OCI-LY1 (cell line): ENCODE measurements at regions not wholly inside any gene's neighbourhood (a gene's known extent, or its start where the extent isn't known, plus 50 kb on each side); places are given as distances from the start of the nearest gene placed in this dataset.

ENCODE experiments used
- H2AFZ ChIP-seq: fragments of 200-600 bp; sonication (generic), shearing (Covaris generic); 2 replicates; pipeline ENCODE4 v1.6.0; 2014; ENCODE audit warnings: antibody characterized with exemption, mild to moderate bottlenecking, low read length
- H3F3A ChIP-seq: fragments of 200-600 bp; sonication (generic), shearing (Covaris generic); 2 replicates; pipeline ENCODE4 v1.6.0; 2014; ENCODE audit warnings: mild to moderate bottlenecking, antibody characterized with exemption, low read length, moderate library complexity; ENCODE audit not compliant: insufficient read depth
- H3K27ac ChIP-seq: fragments of 200-600 bp; sonication (generic); 2 replicates; pipeline ENCODE4 v1.5.1; 2014; ENCODE audit warnings: low read length, mixed run types, mild to moderate bottlenecking, low read depth; ENCODE audit not compliant: poor library complexity, severe bottlenecking
- H3K27me3 ChIP-seq: fragments of 200-600 bp; sonication (generic); 2 replicates; pipeline ENCODE4 v1.6.0; 2014; ENCODE audit warnings: antibody characterized with exemption, mild to moderate bottlenecking, low read length, moderate library complexity; ENCODE audit not compliant: insufficient read depth
- H3K36me3 ChIP-seq: fragments of 200-600 bp; sonication (generic); 2 replicates; pipeline ENCODE4 v1.6.1; 2014; ENCODE audit warnings: mild to moderate bottlenecking, antibody characterized with exemption, low read length, moderate library complexity, mixed read lengths; ENCODE audit not compliant: insufficient read depth
- H3K4me1 ChIP-seq: fragments of 200-600 bp; sonication (generic); 2 replicates; pipeline ENCODE4 v1.5.1; 2014; ENCODE audit warnings: mild to moderate bottlenecking, low read length, moderate library complexity; ENCODE audit not compliant: insufficient read depth, severe bottlenecking
- H3K4me2 ChIP-seq: fragments of 200-600 bp; sonication (generic), shearing (Covaris generic); 2 replicates; pipeline ENCODE4 v1.6.1; 2014; ENCODE audit warnings: low read length
- H3K4me3 ChIP-seq: fragments of 200-600 bp; sonication (generic); 2 replicates; pipeline ENCODE4 v1.5.1; 2014; ENCODE audit warnings: low read length, low read depth, mild to moderate bottlenecking, mixed read lengths; ENCODE audit not compliant: poor library complexity, severe bottlenecking
- H3K79me2 ChIP-seq: fragments of 200-600 bp; shearing (Covaris generic); 2 replicates; pipeline ENCODE4 v1.6.1; 2016; ENCODE audit warnings: mixed run types, low read length, mixed read lengths; ENCODE audit not compliant: insufficient read depth
- H3K9ac ChIP-seq: fragments of 200-600 bp; sonication (generic), shearing (Covaris generic); 2 replicates; pipeline ENCODE4 v1.6.1; 2014; ENCODE audit warnings: mild to moderate bottlenecking, low read length, mixed read lengths
- H3K9me2 ChIP-seq: fragments of 200-600 bp; sonication (generic), shearing (Covaris generic); 2 replicates; pipeline ENCODE4 v1.6.1; 2014; ENCODE audit warnings: low read depth, mild to moderate bottlenecking, low read length, mixed read lengths
- H3K9me3 ChIP-seq: fragments of 200-600 bp; shearing (Covaris generic); 2 replicates; pipeline ENCODE4 v1.6.1; 2014; ENCODE audit warnings: low read length, mixed read lengths
- H4K20me1 ChIP-seq: fragments of 200-600 bp; sonication (generic), shearing (Covaris generic); 2 replicates; pipeline ENCODE4 v1.6.0; 2016; ENCODE audit warnings: mild to moderate bottlenecking, low read length; ENCODE audit not compliant: insufficient read depth
- CTCF ChIP-seq: fragments of 200-600 bp; sonication (generic), shearing (Covaris generic); IDR thresholded peaks from 2 replicates; pipeline ENCODE4 v1.5.1; 2017; ENCODE audit warnings: mild to moderate bottlenecking, antibody characterized with exemption, low read length, moderate library complexity, mixed read lengths
- EZH2 ChIP-seq: fragments of 200-600 bp; sonication (generic), shearing (Covaris generic); IDR thresholded peaks from 2 replicates; pipeline ENCODE4 v1.8.0; 2017; ENCODE audit warnings: borderline replicate concordance, mixed run types, mild to moderate bottlenecking, antibody characterized with exemption, low read length, moderate library complexity, mixed read lengths

GRCh38 chr7:15845461-15845860, 159.0 kb upstream of the MEOX2 start:
- Histone ChIP-seq H3K4me1 (no peaks in the 10 kb centered on the region), H4K20me1 (no peaks in the 10 kb centered on the region), H3K36me3 (no peaks in the 10 kb centered on the region), H3K9me3 (no peaks in the 10 kb centered on the region), H3K9ac (no peak overlapping the region), H3K4me2 (no peak overlapping the region), H3K27ac (no peak overlapping the region), H3K4me3 (no peak overlapping the region), H2AFZ (no peak overlapping the region), H3K79me2 (no peaks in the 10 kb centered on the region), H3K9me2 (no peaks in the 10 kb centered on the region), H3F3A (no peaks in the 10 kb centered on the region), H3K27me3 (no peaks in the 10 kb centered on the region)
- TF ChIP-seq CTCF (no peak), EZH2 (no peak)

GRCh38 chr7:15839416-15840100, 153.1 kb upstream of the MEOX2 start:
- TF ChIP-seq CTCF (no peak), EZH2 (no peak)
- no peaks in the 10 kb centered on the region for H3K79me2 ChIP-seq
- no peaks in the 10 kb centered on the region for H3K9me3 ChIP-seq
- H3K9ac ChIP-seq, result no peak overlapping the region
- no peaks in the 10 kb centered on the region for H3K36me3 ChIP-seq
- no peaks in the 10 kb centered on the region for H4K20me1 ChIP-seq
- H2AFZ ChIP-seq, result no peak overlapping the region
- H3K27ac ChIP-seq, result no peak overlapping the region
- no peaks in the 10 kb centered on the region for H3K4me1 ChIP-seq
- no peak overlapping the region for H3K4me2 ChIP-seq
- no peaks in the 10 kb centered on the region for H3F3A ChIP-seq
- no peak overlapping the region for H3K4me3 ChIP-seq
- no peaks in the 10 kb centered on the region for H3K27me3 ChIP-seq
- H3K9me2 ChIP-seq, result no peaks in the 10 kb centered on the region

- TF ChIP-seq EZH2, result no peak
- Histone ChIP-seq H3K36me3 (no peaks in the 10 kb centered on the region), H3K9me2 (no peaks in the 10 kb centered on the region), H2AFZ (no peak overlapping the region), H3K4me2 (no peak overlapping the region), H3K4me1 (no peaks in the 10 kb centered on the region), H3K27ac (no peak overlapping the region), H4K20me1 (no peaks in the 10 kb centered on the region), H3K79me2 (no peaks in the 10 kb centered on the region), H3K27me3 (no peaks in the 10 kb centered on the region), H3K4me3 (no peak overlapping the region), H3K9ac (no peak overlapping the region), H3K9me3 (no peaks in the 10 kb centered on the region), H3F3A (no peaks in the 10 kb centered on the region)
These were observed 151.8 kb upstream of the MEOX2 start for GRCh38 chr7:15838265-15838664.

GRCh38 chr7:15837306-15837950, 150.9 kb upstream of the MEOX2 start:
- H3K9ac ChIP-seq, result no peak overlapping the region
- no peak overlapping the region for H3K4me3 ChIP-seq
- no peaks in the 10 kb centered on the region for H3F3A ChIP-seq
- TF ChIP-seq EZH2, result no peak
- no peak for TF ChIP-seq CTCF
- H3K79me2 ChIP-seq, result no peaks in the 10 kb centered on the region
- no peaks in the 10 kb centered on the region for H3K27me3 ChIP-seq
- H3K4me1 ChIP-seq, result no peaks in the 10 kb centered on the region
- H3K9me3 ChIP-seq, result no peaks in the 10 kb centered on the region
- no peak overlapping the region for H3K27ac ChIP-seq
- no peak overlapping the region for H3K4me2 ChIP-seq
- H4K20me1 ChIP-seq, result no peaks in the 10 kb centered on the region
- no peaks in the 10 kb centered on the region for H3K36me3 ChIP-seq
- no peaks in the 10 kb centered on the region for H3K9me2 ChIP-seq
- no peak overlapping the region for H2AFZ ChIP-seq
